Heart left ventricle (tissue), 16 donors: ENCODE measurements at regions not wholly inside any gene's neighbourhood (a gene's known extent, or its start where the extent isn't known, plus 50 kb on each side); places are given as distances from the start of the nearest gene placed in this dataset.
A peak's percentile ranks its signal among the peaks of the same experiment; 100 is the strongest.

ENCODE experiments used
- ATAC-seq, 4 donors: fragments of 200-7000 bp; cut with Tn5 transposase; one replicate each; pipeline ENCODE4 v1.9.1; 2020 to 2022; ENCODE audit warnings: moderate library complexity in 4 of 4, mild to moderate bottlenecking in 3 of 4, moderate number of reproducible peaks in 1 of 4
- DNase-seq, 5 donors: peaks; one replicate each; pipeline ENCODE4 v3.0.0-alpha.2; 2020
- H3K27ac ChIP-seq, 12 donors: fragments of 200-600 bp; sonication (generic) in 4 of 12; one replicate each; pipeline versions ENCODE4 v1.5.0 to v1.8.0; 2016 to 2022; ENCODE audit warnings: mild to moderate bottlenecking in 2 of 12
- H3K27me3 ChIP-seq, 9 donors: fragments of 200-600 bp; sonication (generic) in 2 of 9; one replicate each; pipeline versions ENCODE4 v1.5.1 to v1.8.0; 2016 to 2022; ENCODE audit warnings: mild to moderate bottlenecking in 3 of 9
- H3K36me3 ChIP-seq, 9 donors: fragments of 200-600 bp; sonication (generic) in 2 of 9; one replicate each; pipeline versions ENCODE4 v1.5.0 to v1.8.0; 2018 to 2022; ENCODE audit warnings: mild to moderate bottlenecking in 2 of 9
- H3K4me1 ChIP-seq, 12 donors: fragments of 200-600 bp; sonication (generic) in 4 of 12; one replicate each; pipeline versions ENCODE4 v1.5.0 to v1.8.0; 2016 to 2022; ENCODE audit warnings: mild to moderate bottlenecking in 3 of 12
- H3K4me3 ChIP-seq, 12 donors: fragments of 200-600 bp; sonication (generic) in 4 of 12; one replicate each; pipeline versions ENCODE4 v1.5.0 to v1.8.0; 2017 to 2022; ENCODE audit warnings: mild to moderate bottlenecking in 9 of 12, moderate library complexity in 4 of 12
- H3K9me3 ChIP-seq, 12 donors: fragments of 200-600 bp; sonication (generic) in 4 of 12; one replicate each; pipeline versions ENCODE4 v1.5.0 to v1.8.0; 2016 to 2022; ENCODE audit warnings: mild to moderate bottlenecking in 1 of 12
- CTCF ChIP-seq, 12 donors: fragments of 200-600 bp; sonication (generic) in 4 of 12; IDR thresholded peaks; one replicate each; pipeline versions ENCODE4 v1.5.0 to v1.8.0; 2018 to 2022; ENCODE audit warnings: antibody characterized with exemption in 12 of 12, mild to moderate bottlenecking in 5 of 12
- POLR2A ChIP-seq, 2 donors: fragments of 450-650 bp; IDR thresholded peaks; one replicate each; pipeline ENCODE4 v1.6.1; 2017; ENCODE audit warnings: antibody characterized with exemption in 2 of 2, mild to moderate bottlenecking in 2 of 2, moderate library complexity in 2 of 2
- WGBS, 4 donors: extraction: QIAGEN DNeasy Blood & Tissue Kit in 2 of 4; methylation state at CpG; one replicate each; pipeline versions ENCODE4 v1.1.5 to v1.1.7; 2013 to 2018; 5-methylcytosine and 5-hydroxymethylcytosine counted together
- intact Hi-C, 10 donors: fragments of 100-400 bp; cut with DNase I; formaldehyde crosslinking; loops; one replicate each; pipeline versions ENCODE4 v1.11.1 to v1.14.2; 2022
- donor health status: ischemic (EF 13 %, LVEDD 7.1; RV severe dilation, severe dysfunction).
- donor health status: healthy with polysubstance abuse.
- donor health status: DM: no; HTN: yes; CAD: no.
- donor health status: DM: no; HTN: no; CAD: no.
- donor health status: ischemic (EF 25% LVEDD 6.9; RV normal size, moderate dysfunction).
- donor health status: ischemic (EF 25% LVEDD 5.7; RV mildly dilated, moderate dysfunction).
- donor health status: healthy.
- donor health status: DM: yes; HTN: yes; CAD: no.
- donor health status: ischemic (EF 35%, LVEDD 5.7; RV mildly dilated, moderate dysfunction).
- donor health status: nonischemic (EF 11% LVEDD 7.7; RV severe dilation, severe dysfunction).
- donor health status: DM: yes; HTN: yes; CAD: no.
- donor health status: PGD.
- donor health status: ischemic (EF 29% LVEDD 5.4; RV normal size, mild dysfunction).
- donor health status: nonischemic (EF 23%, LVEDD 6.1; RV moderate dilation, normal function).

DNA sequence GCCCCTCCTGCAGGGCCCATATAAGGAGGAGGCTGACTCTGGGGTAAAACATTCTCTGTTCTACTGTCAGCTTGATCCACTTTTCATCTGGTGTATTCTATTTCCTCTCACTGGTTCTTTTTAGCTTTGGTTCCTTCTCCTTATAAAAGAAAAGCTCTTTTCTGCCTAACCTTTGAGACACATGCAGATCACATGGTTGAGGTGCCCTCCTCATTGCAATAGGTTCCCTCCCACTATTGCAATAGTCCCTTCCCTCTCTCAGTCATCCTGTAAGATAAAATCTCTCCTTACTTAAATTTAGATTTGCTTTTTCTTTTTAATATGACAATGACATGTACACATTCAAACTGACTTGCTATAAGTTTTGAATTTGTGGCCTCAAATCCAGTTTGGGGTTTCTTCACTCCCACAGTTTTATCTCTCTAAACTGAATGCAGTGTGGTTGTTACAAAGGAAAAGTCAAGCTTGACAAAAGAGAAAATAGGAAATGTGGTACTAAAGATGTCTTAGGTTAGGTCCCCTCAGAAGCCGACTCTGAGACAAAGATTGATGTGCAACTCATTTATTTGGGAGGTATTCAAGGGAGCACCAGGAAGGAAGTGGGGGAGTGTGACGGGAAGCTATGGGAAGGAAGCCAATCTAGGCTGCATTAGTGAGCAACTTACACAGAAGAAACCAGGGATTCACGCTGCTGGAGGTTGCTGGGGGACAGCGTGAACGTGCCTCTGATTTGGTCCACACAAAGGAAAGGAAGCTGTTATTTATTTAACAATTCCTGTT is 127.6 kb upstream of the LINC00305 start:
- Histone ChIP-seq H3K27ac (peak overlapping the region in 3 of 12 donors; percentile 5 to 32 (median 15)), H3K4me1 (peaks cover 0 to 12% (median 0%) of the 10 kb centered on the region in 12 donors), H3K4me3 (no peak overlapping the region), H3K9me3 (peaks cover 0 to 6% (median 0%) of the 10 kb centered on the region in 12 donors), H3K27me3 (no peaks in the 10 kb centered on the region), H3K36me3 (no peaks in the 10 kb centered on the region)
- no peak for TF ChIP-seq CTCF (IDR thresholded peaks at IDR 0.05)
- TF ChIP-seq POLR2A (IDR thresholded peaks at IDR 0.05) = no peak
- DNase-seq = peak in 3 of 5 donors; percentile 26 to 36 (median 31)
- ATAC-seq = peak in 3 of 4 donors; percentile 34 to 89 (median 77)
- 20 to 48% (median 42%) methylated on average over 5 of the region's 5 CpGs for WGBS, 4 donors
- intact Hi-C loops = no loop called here

DNA sequence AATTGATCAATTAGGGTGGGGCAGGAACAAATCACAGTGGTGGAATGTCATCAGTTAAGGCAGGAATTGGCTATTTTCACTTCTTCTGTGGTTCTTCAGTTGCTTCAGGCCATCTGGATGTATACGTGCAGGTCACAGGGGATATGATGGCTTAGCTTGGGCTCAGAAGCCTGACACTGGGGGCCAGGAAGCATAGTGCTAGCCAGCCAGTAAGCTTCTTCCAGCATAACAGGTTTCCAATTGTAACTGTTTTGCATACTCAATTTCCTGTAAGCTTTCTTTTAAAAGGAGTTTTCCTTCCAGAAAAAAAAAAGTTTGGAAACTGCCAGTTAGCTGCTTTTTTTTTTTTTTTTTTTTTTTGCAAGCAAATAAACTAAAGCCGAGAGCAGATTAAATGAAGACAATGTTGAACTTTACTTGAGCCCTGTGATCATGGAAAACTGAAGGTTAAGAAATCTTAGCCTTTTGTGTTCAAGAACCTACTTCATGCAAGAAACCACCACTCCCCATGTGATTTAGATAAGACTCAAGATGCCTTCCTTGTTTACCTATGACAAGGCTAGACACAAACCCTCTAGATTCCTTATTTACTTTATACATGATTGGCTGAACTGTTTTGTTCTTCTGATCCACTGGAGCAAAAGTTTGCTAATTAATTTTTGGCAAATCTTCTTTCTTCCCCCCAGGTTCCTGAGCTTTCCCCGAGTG is 126.9 kb upstream of the LINC00305 start:
- H3K4me1 ChIP-seq = peaks cover 0 to 12% (median 0%) of the 10 kb centered on the region in 12 donors
- DNase-seq (no peak), ATAC-seq (no peak)
- no peak overlapping the region for H3K4me3 ChIP-seq
- WGBS, 4 donors = 48 to 58% (median 52%) methylated on average over 3 of the region's 3 CpGs
- intact Hi-C loops = no loop called here
- peak overlapping the region in 2 of 12 donors; percentile 5 to 32 for H3K27ac ChIP-seq
- no peak for TF ChIP-seq CTCF (IDR thresholded peaks at IDR 0.05)
- no peak for TF ChIP-seq POLR2A (IDR thresholded peaks at IDR 0.05)
- H3K9me3 ChIP-seq = peaks cover 0 to 3% (median 0%) of the 10 kb centered on the region in 12 donors
- H3K27me3 ChIP-seq = no peaks in the 10 kb centered on the region
- H3K36me3 ChIP-seq = no peaks in the 10 kb centered on the region

GRCh38 chr18:64273724-64274123 is 124.8 kb upstream of the LINC00305 start:
- Histone ChIP-seq H3K36me3 (no peaks in the 10 kb centered on the region), H3K27me3 (no peaks in the 10 kb centered on the region), H3K9me3 (peaks cover 0 to 3% (median 0%) of the 10 kb centered on the region in 12 donors), H3K4me3 (no peak overlapping the region), H3K4me1 (peaks cover 0 to 12% (median 0%) of the 10 kb centered on the region in 12 donors), H3K27ac (no peak overlapping the region)
- no peak for TF ChIP-seq CTCF (IDR thresholded peaks at IDR 0.05)
- TF ChIP-seq POLR2A (IDR thresholded peaks at IDR 0.05) = no peak
- ATAC-seq (no peak), DNase-seq (no peak)
- WGBS, 4 donors = 86 to 89% (median 88%) methylated on average over 3 of the region's 3 CpGs
- intact Hi-C loops = no loop called here

DNA sequence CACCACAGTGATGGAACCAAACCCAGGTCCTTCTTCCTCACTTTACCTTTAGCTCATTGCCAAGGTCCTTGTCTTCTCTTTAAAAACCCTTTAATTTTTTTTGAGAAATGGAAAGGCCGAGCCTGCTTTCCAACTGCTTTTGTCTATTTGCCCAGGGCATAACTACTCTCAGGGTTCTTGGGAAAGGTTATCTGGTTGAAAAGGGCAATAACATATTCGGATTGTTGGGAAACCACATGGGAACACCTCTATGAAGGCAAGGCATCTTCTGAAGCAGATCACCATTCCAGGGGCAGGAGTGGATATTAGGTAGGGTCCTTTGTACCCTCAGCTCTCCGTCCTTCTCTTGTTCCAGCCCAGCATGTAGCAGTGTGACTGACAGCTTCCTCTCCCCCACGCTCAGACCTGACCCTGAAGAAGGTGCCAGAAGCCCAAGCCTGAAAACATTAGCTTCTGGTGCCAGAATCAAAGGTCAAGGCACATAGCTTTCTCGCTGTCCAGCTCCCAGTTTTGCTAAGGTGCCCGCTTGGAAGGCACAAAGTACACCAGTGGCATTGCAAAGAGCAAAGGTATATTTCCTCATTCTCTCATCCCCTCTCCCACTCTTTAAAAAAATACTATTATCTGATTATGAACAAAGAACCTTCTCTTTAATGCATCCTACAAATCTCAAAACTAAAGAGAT is 123.2 kb upstream of the LINC00305 start:
- no peak for TF ChIP-seq CTCF (IDR thresholded peaks at IDR 0.05)
- no peak for TF ChIP-seq POLR2A (IDR thresholded peaks at IDR 0.05)
- Histone ChIP-seq H3K4me1 (peaks cover 0 to 11% (median 0%) of the 10 kb centered on the region in 12 donors), H3K36me3 (no peaks in the 10 kb centered on the region), H3K4me3 (no peak overlapping the region), H3K27ac (no peak overlapping the region), H3K27me3 (no peaks in the 10 kb centered on the region), H3K9me3 (peaks cover 0 to 3% (median 0%) of the 10 kb centered on the region in 12 donors)
- 80 to 94% (median 88%) methylated on average over 6 of the region's 6 CpGs for WGBS, 4 donors
- ATAC-seq (no peak), DNase-seq (no peak)
- intact Hi-C loops = no loop called here
